ENCODE measurements at regions not wholly inside any gene's neighbourhood (a gene's known extent, or its start where the extent isn't known, plus 50 kb on each side); places are given as distances from the start of the nearest gene placed in this dataset.

- Mint-ChIP-seq H3K27me3 (ENCODE audit: insufficient read depth, low read depth, poor library complexity) (peaks cover 2% of the 10 kb centered on the region), H3K4me1 (no peaks in the 10 kb centered on the region), H3K9me3 (no peaks in the 10 kb centered on the region; the same call in 2 of the 3 replicates), H3K4me3 (no peak overlapping the region), H3K36me3 (ENCODE audit: low read depth) (no peaks in the 10 kb centered on the region), H3K27ac (no peak overlapping the region)
- no peak overlapping the region for H2AFZ ChIP-seq
- ATAC-seq (no peak), DNase-seq (ENCODE audit: low spot score) (no peak)
- H3K27me3 ChIP-seq (ENCODE audit: insufficient read depth) = no peaks in the 10 kb centered on the region
- TF ChIP-seq EZH2phosphoT487 (IDR thresholded peaks at IDR 0.05; ENCODE audit: unreplicated experiment) (no peak), ZNF331 (CRISPR knock-in tag; IDR thresholded peaks at IDR 0.05; ENCODE audit: low read depth) (no peak), CREB1 (CRISPR knock-in tag; IDR thresholded peaks at IDR 0.05; ENCODE audit: low read depth) (no peak), ZNF114 (CRISPR knock-in tag; IDR thresholded peaks at IDR 0.05) (no peak), REST (IDR thresholded peaks at IDR 0.05; ENCODE audit: unreplicated experiment) (no peak), ETS1 (IDR thresholded peaks at IDR 0.05) (no peak), JUNB (IDR thresholded peaks at IDR 0.05; ENCODE audit: unreplicated experiment) (no peak), CTCF (conservative IDR thresholded peaks at IDR 0.05; ENCODE audit: low read depth in 2 of 2) (no peak), ZNF462 (CRISPR knock-in tag; IDR thresholded peaks at IDR 0.05) (no peak), STAT1 (IDR thresholded peaks at IDR 0.05; ENCODE audit: unreplicated experiment) (no peak), EZH2 (IDR thresholded peaks at IDR 0.05; ENCODE audit: low read depth, unreplicated experiment) (no peak), POLR2AphosphoS5 (IDR thresholded peaks at IDR 0.05; ENCODE audit: low read depth) (no peak), NANOG (IDR thresholded peaks at IDR 0.05; ENCODE audit: borderline replicate concordance) (no peak)
- H3K4me2 ChIP-seq = no peak overlapping the region
- no peaks in the 10 kb centered on the region for H3K36me3 ChIP-seq (ENCODE audit: insufficient read depth)
- no peaks in the 10 kb centered on the region for H3K79me2 ChIP-seq (replicated peaks; ENCODE audit: insufficient read depth)
- H4K20me1 ChIP-seq (replicated peaks; ENCODE audit: insufficient read depth) = no peaks in the 10 kb centered on the region
- no peaks in the 10 kb centered on the region for H3F3A ChIP-seq (replicated peaks; ENCODE audit: low read depth)
- H3K9me2 ChIP-seq (ENCODE audit: insufficient read depth) = no peaks in the 10 kb centered on the region
- H3K4me1 ChIP-seq (ENCODE audit: insufficient read depth) = no peaks in the 10 kb centered on the region
- no peak overlapping the region for H3K4me3 ChIP-seq
- H3K27ac ChIP-seq (ENCODE audit: low read depth) = no peak overlapping the region
These were observed 207.9 kb upstream of the UFM1 start for GRCh38 chr13:38141792-38142191.
